T1000 (cell line): ENCODE measurements at regions not wholly inside any gene's neighbourhood (a gene's known extent, or its start where the extent isn't known, plus 50 kb on each side); places are given as distances from the start of the nearest gene placed in this dataset.

Experiments used
- DNase-seq: peaks from one replicate; lab custom pipeline; 2025; ENCODE audit warnings: mixed read lengths; lab: John Stamatoyannopoulos, UW

DNA sequence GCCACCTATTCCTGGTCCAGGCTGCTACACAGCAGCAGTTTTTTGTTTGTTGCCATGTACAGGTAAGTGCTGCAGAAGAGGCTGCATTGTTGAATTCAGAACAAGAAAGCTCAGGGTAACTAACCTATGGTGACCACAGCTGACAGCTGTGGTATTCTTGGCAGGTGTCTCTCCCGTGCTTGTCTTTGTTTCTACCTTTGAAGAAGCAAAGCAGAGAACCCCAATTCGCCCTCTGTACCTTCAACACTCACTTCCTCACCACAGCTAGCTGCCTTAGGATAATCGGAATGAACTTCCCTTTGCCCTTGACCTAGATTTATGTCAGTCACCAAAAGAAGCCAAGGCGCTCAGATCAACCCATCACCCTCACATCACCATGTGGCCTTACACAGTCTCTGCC lies 1703.3 kb upstream of the SLC10A2 start:
- DNase-seq: no peak

DNA sequence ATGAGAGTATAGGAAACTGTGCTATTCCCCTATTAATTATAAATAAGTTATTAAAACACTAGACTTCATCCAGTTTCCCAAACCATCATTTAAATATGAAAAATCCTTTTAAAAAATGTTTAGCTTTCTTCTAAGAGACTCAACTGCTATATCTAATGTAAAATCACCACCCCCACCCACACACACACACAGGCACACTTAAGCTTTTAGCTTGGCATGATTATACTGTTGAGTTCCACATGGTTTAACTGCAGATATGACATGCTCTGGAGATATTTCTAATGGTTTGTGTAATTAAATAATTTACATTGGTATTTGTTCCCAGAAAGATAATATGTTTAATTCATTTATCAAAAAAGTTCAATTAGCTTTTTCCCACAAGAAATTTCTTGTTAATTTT lies 1700.1 kb upstream of the SLC10A2 start:
- no peak for DNase-seq

DNA sequence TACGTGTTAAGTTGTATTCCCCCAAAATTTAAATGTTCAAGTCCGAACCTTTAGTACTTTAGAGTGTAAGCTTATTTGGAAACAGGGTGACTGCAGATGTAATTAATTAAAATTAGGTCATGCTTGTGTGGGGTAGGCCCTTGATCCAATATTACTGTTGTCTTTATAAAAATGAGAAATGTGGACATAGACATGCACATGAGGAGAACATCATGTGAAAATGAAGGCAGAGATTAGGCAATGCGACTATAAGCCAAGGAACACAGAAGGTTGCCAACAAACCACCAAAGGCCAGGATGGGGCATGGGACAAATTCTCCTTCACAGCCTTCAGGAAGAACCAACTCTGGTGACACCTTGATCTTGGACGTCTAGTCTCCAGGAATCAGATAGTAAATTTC lies 1698.4 kb upstream of the SLC10A2 start:
- DNase-seq: no peak

DNA sequence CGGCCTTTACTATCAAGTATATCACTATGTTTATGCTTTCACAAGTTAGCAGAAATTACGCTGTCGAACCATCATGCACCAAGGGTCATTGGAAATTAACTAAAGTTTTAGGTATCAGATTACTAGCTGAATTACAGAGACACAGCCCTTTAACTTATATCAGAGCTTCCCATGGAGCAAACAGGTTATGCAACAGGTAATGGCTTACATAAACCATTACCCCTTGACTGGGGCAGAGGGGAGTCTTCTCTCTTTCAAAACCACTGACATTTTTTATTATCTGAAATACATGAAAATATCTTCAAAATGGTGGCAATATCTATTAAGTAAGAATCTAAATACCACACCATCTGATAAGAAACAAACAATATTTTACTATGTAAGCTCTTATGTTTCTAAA lies 1692.9 kb upstream of the SLC10A2 start:
- no peak for DNase-seq

DNA sequence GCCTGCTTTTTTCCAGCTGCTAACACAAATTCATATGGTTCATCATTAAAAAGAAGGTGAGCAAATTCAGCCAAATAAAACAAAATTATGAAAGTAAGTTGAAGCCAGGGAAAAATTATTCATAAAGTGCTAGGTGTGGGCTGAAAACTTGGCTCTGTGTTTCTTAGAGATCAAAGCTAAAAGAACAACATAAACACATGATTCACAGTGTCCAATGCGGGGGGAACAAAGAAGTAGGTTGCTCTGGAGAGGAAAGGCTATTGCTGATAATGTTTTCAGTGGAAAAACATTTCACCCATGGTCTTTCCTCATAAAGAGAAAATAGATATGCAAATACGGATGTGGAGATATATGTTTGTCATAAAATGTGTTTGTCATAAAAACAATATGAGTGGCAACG lies 1691.5 kb upstream of the SLC10A2 start:
- no peak for DNase-seq

DNA sequence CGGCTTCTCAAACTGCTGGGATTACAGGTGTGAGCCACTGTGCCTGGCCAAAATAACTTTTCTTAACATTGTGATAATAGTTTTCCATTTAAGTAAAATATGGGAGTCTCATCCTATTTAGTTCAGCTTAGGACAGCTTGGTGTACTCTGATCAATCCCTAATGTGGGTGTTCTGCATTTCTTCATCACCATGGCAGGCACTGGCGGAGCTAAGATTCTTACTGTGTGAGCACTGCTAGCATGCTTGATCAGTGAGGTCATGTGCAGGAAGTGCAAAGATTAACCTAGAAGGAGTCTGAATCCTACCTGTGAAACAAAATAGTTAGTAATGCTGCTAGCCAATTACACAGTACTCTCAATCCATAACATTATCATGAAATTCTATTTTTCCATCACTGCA lies 1684.2 kb upstream of the SLC10A2 start:
- no peak for DNase-seq

DNA sequence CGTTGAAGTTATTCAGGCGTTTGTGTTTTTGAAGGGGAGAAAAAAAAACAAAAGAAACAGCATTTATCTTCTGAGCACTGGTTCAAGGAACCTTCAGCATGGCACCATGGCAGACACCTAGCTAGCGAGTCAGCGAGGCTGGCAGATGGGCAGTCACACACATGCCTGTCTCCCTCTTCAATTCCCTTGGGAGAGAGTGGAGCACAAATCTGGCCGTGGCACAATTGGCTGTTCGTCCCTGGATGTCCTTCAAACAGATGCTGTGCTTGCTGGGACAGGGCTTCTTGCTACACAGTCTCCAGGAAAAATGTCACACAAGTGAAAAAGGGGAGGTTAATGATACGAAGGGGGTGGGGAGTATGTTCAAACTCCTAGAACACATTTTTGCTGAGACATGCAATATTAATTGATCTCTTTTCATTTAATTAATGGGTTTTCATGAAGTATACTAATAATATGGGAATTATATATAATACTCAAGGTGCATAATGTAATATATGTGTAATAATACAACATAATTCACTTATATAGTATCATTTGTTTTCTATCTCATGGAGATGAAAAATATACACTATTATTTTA lies 1674.5 kb upstream of the SLC10A2 start:
- no peak for DNase-seq

DNA sequence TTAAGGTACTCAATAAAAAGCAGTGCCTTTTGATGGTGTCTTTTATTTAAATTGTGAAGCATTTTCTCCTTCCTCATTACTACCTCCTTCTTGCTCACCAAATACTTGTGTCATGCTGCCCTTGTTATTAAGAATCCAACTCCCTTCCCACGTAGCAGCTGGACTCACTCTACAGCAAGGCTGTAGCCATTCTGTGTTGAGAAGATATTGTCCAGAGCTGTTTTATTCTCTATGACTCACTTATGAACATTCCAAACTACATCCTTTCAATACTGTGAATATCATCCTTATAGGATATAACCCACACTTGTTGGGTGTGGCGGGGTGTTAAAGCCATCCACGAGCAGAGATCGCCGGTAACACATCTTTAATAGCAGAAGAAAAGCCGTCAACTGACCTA lies 1671.5 kb upstream of the SLC10A2 start:
- DNase-seq: no peak

DNA sequence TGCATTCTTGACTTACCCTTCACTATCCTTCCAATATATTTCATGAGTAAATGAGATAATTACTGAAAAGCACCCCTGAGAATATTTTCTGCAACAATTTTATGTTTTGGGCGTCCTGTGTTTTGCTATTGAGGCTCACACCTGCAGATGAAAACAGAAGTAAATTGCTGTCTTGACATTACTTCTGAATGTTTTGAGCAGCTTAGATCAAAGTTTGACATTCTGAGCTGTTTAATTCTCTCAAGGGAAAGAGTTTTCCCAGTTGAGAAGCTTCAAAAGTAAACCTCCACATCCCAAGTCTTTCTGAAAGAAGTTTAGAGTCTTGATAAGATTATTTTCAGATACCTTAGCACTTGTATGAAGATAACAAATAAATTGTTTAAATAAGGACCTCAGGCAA lies 1667.2 kb upstream of the SLC10A2 start:
- no peak for DNase-seq

DNA sequence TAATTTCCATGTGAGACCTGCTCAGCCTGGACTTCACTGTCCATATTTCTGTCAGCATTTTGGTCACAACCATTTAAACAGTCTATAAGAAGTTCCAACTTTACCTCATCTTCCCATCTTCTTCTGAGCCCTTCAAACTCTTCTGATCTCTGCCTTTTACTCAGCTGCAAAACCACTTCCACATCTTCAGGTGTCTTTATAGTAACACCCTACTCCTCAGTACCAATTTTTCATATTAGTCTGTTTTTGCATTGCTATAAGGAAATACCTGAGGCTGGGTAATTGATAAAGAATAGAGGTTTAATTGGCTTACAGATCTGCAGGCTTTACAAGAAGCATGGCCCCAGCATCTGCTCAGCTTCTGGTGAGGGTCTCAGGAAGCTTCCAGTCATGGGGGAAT lies 1648.9 kb upstream of the SLC10A2 start:
- DNase-seq: no peak

DNA sequence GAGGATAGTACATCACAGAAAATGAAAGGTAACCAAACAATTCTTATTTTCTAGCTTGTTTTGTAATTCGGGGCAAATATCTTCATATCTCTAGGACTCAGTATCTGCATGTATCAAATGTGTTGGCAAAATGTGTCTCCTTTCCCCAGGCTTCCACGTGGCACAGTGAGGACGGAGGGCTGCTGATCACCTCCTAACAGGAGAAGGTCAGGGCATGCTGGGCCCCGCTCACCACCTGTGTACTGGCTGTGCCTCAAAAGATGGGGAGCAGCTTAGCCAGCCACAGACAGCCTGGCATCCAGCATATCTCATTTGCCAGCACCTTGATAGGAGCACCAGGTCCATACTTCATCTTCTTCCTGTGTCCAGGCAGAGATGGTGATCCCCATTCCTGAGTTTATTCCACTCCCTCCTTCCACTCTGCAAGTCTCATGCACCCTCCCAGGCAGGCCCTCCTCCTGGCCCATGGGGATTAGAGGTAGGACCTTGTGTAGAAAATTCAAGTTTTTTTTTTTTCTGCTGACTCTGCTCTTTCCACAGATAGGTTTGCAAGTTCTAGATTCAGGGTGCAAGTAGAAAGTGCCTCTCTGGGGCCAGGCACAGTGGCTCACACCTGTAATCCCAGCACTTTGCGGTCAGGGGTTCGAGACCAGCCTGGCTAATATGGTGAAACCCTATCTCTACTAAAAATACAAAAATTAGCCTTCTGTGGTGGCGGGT lies 1639.0 kb upstream of the SLC10A2 start:
- DNase-seq: no peak

DNA sequence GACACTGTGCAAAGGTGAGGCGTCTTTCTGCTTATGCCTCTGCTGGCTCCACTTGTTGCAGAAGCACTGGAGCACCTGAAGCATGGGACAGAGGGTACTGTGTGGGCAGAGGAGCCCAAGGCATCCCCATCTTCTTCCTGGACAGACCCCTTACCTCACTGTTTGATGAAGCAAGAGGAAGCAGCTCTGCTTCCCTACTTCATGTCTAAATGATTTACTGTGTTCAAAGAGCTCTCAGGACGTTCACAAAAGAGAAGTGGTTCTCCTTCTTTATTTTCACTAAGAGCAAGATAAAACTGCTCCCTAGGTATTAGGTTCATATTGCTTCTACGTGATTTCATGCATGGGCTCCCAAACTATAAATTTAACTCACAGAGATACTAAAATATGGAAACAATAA lies 1635.4 kb upstream of the SLC10A2 start:
- no peak for DNase-seq

DNA sequence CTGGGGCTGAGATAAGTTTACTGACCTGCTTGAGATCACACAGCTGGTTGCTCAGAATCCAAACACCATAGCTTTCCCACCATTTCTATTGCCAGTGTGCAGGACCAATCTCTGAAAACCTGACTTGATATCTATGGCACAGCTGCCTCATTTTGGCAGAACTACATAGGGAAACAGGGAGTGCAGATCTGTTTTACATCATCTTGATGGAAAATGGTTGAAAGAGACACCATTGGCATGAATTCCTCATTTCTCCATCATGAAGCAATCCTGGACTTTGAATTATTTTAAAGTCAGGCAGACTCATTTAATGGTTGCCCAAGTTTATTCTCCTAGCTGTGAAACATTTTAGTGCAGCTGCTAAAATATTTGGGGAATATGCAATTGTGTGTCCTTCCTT lies 1628.2 kb upstream of the SLC10A2 start:
- no peak for DNase-seq

DNA sequence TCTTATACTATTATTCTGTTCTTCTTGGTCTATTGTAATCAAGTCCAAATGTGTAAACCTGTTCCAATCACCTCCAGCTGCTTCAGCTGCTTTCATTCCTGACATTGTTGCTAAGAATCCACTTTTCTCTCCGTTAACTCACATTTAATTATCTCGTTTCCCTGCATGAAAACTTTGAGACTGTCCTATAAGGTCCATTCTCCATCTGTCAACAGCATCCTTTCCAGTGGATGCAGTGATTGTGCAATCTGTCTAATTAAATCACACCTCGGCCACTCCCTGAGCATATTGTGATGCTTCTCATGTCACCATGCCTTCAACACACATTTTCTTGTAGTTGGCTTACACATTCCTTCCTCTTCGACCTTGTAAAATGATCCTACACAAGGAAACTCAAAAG lies 1626.9 kb upstream of the SLC10A2 start:
- no peak for DNase-seq

DNA sequence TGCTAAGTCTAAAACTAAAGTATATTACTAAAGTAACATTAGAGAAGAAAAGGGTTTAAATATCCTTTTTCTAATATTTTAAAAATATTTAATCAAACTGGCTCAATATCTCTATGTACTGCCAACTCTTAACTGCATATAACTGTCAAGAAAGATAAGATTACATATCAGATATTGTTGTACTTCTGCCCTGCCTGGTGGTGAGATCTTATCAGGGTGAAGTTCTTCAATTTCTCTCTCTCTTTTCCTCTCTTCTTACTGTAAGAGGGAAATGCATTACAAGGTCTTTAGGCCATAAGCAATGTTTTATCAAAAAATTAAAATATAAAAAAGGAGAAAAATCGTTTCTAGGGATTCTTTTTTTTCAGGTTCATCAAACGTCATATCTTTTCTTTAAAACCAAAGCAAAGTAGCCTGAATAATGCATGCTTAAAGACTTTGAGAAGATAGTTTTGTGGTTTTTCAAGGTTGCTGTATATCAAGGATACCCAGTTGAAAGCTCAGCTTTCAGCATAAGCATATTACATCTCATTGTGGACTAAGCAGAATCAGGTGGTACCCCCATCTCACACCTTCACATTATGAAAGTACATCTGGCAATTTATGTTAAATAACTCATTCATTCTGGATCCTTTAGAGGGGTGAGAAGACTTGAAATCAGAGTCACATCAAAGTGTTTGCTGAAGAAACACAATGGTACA lies 1625.7 kb upstream of the SLC10A2 start:
- no peak for DNase-seq

DNA sequence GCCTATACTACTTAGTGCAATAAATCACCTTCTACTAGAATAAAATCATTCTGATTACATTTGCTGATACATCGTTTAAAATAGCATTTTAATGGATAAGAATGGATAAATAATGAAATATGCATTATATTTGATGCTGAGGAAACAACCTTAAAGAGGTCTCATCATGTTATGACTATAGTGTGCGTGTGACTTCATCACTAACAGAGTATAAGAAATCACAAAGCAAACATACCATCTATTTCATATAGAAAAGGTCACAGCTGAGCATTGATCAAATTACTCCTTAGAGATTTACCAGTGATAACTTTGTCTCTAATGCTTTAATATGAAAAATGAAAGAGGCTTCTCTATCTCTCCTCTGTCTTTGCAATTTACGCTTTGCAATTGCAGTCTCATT lies 1620.3 kb upstream of the SLC10A2 start:
- DNase-seq: no peak

DNA sequence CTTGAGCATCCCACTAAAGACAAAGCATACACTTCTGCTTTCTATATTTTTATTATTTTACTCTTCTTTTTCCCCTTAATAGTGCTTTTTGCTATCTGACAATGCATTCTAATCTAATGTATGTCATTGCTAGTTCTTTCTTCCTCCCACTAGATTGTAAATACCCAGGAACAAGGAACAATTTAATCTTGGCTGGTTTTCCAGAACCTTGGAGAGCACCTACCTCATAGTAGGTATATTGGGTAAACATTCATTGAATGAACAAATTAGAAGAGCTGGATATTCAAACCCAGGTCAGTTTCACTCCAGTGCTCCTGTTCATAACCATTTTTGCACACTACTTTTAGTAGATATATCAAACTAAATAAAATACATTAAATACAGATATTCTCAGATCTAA lies 1617.6 kb upstream of the SLC10A2 start:
- DNase-seq: no peak

DNA sequence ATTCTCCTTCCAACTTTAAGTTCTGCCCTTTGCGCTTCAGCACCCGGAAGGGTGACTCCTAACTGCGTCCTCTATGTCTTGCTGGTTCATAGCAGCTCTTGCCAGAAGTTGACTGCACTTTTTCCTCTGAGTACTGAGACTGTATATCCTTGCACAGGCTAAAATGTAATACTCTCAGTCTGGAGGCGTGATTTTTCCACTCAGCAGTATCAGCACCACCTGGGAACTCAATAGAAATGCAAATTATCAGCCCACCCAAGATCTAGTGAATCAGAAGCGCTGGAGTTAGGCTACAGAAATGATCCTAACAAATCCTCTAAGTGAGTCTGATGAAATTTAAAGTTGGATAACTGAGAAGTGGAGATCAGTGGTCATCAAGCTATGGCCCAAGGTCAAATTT lies 1611.9 kb upstream of the SLC10A2 start:
- DNase-seq: no peak

DNA sequence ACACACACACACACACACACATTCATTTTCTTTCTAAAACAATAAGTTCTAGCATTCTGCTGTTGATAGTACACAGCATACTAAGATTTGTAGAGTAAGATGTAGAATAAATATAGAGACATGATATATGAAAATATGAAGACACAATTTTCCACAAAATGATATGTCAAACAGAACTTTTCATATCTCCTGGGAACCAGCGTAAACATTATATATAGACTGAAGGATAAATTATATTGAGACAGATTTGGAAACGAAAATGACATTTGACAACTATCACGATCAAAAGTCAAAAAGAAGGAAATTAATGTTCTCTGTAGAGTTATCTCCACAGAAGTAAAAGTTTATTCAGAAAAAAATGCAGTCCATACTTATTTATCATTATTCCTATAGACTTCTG lies 1605.7 kb upstream of the SLC10A2 start:
- DNase-seq: no peak

DNA sequence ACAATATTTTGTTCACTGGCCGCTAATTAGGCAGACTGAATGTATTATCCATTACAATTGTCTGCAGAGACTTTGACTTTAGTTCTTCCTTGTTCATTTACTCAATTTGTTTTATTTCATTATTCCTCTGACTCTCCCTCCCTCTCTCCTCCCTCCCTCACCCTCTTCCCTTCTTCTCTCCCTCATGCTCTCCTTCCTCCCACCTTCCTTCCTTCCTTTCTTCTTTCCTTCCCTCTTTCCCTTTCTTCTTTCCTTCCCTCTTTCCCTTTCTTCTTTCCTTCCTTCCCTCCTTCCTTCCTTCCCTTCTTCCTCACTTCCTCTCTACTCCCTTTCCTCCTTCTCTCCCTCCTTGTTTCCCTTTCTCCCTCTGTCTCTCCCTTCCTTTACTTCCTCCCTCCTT lies 1591.0 kb upstream of the SLC10A2 start:
- DNase-seq: no peak

DNA sequence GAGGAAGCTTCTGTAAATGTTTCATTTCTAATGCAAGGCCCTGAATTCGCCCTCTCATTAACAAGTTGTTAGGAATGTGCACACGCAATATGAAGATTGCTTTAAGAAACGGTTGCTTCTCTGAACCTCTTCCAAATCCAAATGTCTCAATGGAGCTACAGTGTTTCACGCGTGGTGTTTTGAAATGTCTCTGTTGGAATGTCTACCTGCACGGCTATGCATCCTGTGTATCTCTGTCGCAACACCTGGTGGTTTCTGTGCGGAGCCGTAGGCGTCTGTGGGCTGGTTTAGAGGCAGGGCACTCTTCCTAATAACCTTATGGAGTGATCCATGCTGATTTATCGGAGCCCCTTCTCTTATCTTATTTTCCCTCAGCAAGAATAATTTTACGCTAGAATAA lies 1584.2 kb upstream of the SLC10A2 start:
- DNase-seq: no peak

DNA sequence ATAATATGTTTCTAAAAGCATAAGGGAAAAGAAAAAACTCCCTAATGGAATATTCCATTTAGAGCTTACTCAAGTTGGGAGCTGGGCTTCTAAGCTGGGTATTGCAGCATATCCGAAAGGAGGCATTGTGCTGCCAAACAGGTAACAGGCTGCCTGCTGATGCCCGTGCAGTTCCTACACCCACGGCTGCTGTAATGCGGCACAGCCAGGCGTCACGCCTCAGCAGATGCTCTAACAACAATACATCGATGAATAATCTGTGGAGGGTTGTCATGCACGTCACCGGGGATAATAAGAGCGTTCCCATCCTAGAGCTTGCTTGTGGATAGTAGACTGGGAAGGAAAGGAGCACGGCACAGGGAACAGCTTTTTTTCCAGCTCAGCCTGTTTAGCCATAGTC lies 1582.1 kb upstream of the SLC10A2 start:
- no peak for DNase-seq

DNA sequence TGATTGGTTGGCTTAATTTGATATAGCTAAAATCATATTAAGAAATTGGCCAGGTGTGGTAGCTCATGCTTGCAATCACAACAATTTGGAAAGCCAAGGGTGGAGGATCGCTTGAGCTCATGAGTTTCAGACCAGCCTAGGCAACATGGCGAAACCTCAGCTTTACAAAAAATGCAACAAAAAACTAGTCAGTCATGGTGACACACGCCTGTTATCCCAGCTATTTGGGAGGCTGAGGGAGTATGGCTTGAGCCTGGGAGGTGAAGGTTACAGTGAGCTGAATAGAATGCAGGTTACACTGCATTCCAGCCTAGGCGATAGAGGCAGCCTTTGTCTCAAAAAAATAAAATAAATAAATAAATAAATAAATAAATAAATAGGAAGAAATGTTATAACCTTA lies 1579.6 kb upstream of the SLC10A2 start:
- no peak for DNase-seq

DNA sequence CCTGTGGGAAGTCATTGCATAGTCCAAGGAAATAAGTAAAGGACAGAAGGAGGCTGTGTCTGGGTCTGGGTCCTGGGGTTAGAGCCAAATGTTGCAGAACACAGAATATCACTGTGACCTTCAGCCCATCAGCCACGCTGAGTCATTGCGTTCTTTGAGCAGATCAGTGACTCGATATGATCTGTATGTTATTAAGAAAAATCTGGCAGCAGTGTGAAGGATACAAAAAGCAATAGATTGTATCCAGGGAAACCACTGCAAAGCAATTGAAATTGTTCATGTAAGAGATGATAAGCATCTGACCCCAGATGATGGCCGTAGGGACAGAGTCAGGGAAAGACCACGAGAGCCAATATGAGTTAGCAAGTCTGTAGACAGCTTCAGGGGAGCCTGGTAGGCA lies 1575.1 kb upstream of the SLC10A2 start:
- no peak for DNase-seq
